Right renal cortex interstitium (tissue), 3 donors: ENCODE measurements at regions not wholly inside any gene's neighbourhood (a gene's known extent, or its start where the extent isn't known, plus 50 kb on each side); places are given as distances from the start of the nearest gene placed in this dataset.
"Not testable (repeated sequence)": the region's sequence is repeated elsewhere in the genome, so short reads cannot be mapped to it uniquely, and the experiment has no call there.

Source experiments
- DNase-seq, 3 donors: peaks; one replicate each; pipeline ENCODE4 v3.0.0-alpha.2; 2013; ENCODE audit warnings: low read depth in 3 of 3, low spot score in 2 of 3

DNA sequence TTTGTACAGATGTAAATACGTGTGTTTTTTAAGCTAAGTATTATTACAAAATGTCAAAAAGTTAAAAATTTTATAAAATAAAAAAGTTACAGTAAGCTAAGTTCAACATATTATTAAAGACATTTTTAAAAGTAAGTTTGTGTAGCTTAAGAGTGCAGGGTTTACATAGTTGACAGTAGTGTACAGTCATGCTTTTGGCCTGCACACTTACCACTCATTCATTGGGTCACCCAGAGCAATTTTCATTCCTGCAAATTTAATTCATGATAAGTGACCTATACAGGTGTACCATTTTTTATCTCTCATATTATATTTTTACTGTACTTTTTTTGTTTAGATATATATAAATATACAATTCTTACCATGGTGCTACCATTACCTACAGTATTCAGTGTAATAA, 769.9 kb upstream of the SLITRK6 start:
- DNase-seq = no peak

DNA sequence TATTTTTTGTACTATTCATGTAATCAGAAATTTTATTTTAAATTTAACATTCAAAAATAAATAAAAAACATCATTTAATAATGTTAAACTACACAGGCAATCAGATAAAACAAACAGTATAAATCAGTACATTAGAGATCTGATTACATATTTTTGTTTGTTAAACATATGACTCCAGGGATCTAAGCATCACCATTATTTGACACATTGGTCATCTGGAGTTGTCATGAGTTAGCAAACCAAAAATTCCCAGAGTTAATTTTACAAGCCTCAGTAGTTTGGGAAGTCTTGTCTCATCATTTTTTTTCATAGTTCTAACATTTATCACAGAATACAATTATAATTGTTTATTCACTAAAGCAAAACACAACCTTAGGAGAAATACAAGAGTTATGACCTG, 770.8 kb upstream of the SLITRK6 start:
- no peak for DNase-seq

DNA sequence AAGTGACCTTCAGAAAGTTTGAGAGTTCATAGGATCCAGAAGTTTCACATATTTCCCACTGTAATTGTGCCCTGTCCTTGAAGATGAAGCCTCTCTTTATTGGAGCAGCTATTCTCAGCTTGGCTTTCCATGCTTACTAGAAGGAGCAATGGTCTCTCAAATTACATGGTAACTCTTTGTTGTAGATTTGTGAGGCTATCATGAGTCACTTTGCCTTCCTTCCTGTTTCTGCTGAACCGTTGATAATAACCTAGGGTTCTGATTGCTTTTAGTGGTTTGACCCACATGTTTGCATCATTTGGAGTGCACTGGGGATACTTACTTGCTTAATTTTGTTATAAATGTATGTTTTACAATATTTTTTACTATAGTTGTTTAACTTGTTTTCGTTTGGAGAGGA, 772.9 kb upstream of the SLITRK6 start:
- no peak for DNase-seq

DNA sequence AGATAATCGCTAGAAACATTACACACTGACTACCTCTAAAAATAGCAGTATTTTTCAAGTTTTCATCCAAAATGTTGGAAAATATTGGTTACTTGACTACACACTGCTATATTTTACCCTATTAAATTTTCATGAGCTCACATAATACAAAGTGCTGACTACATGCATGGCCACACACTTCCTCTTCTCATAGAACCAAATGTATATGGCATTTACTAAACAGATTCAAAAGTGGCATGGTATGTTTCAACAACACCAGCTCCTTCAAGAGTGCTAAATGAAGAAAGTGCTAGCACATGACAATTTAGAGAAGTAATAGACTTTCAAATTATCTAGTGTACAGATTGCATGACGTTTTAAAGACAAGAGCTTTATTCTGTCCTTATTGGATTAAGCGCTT, 780.4 kb upstream of the SLITRK6 start:
- DNase-seq = no peak

DNA sequence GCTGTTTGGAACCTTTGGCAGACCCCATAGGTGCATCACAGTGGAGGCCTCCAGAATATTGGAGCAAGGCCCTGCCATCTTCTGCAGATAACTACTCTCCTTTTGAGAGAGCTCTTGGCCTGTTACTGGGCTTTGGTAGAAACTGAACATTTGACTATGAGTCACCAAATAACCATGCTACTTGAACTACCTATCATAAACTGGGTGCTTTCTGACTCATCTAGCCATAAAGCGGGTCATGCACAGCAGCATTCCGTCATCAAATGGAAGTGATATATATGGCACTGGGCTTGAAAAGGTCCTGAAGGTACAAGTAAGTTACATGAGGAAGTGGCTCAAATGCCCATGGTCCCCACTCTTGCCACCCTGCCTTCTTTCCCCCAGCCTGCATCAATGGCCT, 782.5 kb upstream of the SLITRK6 start:
- no peak for DNase-seq

DNA sequence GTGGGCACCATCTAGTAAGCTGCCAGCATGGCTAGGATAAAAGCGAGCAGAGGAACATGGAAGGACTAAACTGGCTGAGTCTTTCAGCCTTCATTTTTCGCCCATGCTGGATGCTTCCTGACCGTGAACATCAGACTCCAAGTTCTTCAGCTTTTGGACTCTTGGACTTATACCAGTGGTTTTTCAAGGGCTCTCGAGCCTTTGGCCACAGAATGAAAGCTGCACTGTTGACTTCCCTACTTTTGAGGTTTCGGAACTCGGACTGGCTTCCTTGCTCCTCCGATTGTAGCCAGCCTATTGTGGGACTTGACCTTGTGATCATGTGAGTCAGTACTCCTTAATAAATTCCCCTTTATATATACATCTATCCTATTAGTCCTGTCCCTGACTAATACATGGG, 785.1 kb upstream of the SLITRK6 start:
- DNase-seq = no peak

DNA sequence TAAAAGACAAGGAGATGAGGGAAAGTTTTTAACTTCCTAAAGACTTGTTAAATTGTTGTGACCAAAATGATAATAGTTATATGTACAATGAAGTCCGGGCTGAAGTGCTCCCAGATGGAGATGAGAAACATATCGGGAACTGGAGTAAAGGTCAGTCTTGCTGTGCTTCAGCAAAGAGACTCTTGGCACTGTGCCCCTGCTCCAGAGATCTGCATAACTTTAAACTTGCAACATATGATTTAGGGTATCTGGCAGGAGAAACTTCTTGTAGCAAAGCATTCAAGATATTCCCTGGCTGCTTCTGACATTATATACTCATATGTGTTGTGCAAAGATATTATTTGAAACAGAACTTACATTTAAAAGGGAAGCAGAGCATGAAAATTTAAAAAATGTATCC, 786.6 kb upstream of the SLITRK6 start:
- DNase-seq = peak; percentile 47 to 60 (median 53)

DNA sequence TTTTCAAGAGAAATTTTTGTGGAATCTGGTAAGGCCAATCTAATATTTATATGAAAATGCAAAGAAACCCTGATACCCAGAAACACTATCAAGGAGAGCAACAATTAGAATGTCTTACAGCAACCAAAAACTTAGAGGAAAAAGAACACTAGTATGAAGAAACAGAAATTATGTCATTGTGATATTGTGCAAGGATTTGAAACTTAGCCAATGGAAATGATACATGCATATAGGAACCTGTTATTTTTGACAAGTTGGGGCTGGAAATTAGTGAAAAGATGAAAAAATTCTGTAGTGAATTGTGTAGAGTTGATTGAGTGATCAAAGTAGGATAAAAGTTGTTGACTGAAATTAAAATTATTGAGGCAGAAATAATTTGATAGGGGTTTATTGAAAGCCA, 792.6 kb upstream of the SLITRK6 start:
- no peak for DNase-seq

DNA sequence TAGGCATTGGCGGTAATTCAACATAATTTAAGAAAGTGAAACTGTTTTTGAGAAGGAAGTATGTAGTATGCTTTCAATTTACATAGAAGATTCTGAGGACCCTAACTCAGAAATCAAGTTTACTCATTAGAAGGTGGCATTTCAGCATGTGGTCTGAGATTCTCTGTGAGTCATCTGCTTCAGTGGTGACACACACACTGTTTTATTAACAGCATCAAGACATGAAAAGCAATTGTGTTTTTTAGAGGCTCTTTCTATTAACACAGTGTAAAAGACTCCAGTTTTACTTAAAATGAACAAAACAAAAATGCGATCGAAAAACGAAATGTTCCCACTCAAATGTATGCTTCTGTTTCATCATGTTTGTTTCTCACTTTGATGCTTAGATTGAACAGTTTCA, 802.1 kb upstream of the SLITRK6 start:
- DNase-seq = no peak

DNA sequence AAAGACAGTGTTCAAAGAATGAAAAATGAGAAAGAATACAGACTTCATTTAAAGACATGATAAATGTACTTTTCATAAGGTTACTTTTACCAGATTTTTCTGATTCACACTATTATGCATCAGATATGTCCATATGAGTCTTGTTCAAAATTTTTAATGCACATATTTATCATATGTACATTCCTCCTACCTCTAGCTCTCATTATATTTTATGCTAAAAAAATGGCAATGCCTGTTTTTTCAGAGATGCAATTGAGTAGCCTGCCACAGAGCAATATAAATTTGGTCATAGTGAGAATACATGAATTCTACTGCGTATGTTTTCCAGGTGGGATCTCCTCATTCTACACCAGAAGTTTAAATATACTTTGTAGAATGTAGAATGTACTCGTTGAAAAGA, 807.0 kb upstream of the SLITRK6 start:
- no peak for DNase-seq

DNA sequence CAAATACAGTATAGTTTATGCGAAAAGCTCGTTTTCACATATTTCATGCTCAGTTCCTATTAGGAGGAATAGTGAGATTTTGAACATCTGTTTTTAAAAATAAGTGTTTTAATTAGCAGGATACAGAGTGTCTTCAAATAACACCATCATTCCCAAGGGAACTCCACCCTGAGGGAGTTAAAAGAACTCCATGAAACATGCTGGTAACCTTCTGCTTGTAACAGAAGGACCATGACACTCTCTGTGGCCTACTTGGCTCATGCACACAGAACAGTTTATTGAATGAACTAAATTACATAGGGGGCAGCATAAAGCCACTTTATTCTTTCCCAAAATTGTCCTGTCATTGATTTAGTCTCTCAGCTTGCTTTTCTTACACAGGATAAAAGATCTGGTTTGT, 809.5 kb upstream of the SLITRK6 start:
- no peak for DNase-seq

DNA sequence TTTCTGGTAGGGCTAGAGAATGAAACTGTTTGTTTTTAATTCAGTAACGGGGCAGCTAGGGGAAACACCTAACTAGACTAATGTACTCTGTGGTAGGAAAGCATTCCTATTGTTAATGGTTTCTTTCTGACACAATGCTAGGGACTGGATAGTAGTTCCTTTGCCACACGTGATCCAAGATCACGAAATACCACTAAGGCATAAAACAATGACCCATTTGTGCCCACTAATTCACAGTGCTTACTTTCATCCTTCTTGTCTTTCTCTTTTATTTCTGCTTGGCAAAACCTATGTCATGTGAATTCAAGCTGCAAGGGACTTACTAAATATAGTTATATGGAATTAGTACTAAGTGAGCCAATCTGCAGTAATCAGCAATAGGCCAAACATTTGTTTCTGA, 834.1 kb upstream of the SLITRK6 start:
- DNase-seq = no peak

DNA sequence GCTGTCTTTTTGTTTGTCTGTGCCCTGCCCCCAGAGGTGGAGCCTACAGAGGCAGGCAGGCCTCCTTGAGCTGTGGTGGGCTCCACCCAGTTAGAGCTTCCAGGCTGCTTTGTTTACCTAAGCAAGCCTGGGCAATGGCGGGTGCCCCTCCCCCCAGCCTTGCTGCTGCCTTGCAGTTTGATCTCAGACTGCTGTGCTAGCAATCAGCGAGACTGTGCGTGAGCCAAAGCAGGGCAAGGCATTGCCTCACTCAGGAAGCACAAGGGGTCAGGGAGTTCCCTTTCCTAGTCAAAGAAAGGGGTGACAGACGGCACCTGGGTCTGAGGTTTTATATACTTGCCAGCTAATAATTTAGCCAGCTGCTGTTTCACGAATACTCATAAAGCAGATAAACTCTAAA, 852.0 kb upstream of the SLITRK6 start:
- not testable (repeated sequence) for DNase-seq

DNA sequence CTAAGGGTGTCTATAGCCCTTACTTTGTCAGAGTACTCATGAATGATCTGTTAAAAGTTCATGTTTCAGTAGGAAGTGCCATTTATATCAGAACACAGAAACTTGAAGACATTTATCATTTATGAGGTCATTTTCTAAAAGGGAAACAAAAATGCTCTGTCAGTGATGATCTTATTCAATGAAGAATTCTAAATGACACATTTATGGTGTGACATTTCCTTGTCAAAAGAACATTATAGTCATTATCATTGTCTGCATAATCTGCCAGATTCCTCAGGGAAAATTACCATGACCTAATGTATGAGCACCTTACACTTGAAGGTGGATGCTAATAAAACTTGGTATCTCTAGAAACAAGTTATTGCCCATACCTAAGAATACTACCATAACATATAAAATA, 853.8 kb upstream of the SLITRK6 start:
- no peak for DNase-seq

DNA sequence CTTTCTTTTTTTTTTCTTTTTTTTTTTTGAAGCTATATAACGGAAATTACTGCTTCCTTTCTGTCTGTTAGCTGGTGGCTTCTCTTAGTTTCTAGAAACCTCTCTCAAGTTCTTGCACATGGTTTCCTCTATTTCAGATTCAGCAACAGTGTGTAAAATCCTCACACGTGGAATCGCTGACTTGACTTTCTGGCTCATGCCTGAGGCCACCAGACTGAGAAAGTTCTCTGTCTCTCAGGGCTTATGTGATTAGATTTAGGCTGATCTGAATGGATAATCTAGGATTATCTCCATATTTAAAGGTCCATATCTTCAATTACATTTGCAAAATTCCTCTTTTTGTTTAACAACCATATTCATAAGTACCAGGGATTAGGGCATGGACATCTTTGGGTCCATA, 856.3 kb upstream of the SLITRK6 start:
- DNase-seq = no peak

DNA sequence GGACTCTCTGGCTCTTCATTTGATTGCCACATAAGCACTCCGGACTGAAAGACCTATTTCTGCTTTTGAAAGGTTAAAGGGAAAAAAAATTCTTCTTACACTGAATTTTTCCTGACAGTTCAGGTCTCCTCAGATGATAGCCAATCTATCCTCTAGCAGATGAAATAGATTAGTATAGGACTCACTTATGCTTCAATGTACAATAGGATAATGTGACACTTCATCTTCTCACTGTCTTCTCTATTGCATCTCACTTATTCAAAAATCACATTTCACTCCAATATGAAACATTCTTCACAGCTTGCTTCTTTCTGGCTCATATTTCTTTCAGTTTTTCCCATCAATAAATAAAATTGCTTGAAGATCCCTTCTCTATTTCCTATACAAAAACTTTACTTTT, 860.9 kb upstream of the SLITRK6 start:
- no peak for DNase-seq

DNA sequence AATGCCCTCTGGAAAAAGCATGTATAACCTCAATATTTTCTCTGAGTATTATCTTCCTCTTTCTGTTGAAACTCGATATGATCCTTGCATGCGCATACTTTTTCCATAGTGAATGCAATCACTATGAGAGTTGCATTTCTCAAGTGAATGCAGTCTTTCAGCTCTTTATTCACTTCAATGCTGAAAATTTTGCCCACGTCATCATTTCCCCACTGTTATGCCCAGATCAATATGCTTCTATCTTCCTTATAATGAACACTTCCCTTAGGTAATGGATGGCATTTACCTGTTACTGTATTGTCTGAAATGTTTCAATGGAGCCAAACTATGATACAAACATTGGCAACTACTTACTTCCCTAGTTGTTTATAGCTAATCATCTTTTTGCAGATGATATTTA, 866.6 kb upstream of the SLITRK6 start:
- DNase-seq = no peak

DNA sequence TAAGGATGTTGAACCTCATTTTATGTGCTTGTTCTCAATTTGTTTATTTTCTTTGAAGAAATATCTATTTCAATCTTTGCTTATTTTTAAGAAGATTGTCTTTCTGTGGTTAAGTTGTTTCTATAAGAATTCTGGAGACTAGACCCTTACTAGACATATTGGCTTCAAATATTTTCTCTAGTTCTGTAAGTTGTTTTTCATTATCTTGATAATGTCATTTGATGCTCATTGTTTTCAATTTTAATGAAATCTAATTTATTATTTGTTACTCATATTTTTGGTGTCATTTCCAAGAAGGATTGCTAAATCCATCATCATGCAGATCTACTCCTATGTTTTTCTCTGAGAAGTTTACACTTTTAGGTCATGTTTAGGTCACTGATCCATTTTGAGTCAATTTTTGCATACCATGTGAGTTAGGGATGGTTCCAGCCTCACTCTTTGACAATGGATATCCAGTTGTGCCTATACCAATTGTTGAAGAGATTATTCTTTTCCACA, 874.8 kb upstream of the SLITRK6 start:
- DNase-seq = no peak

DNA sequence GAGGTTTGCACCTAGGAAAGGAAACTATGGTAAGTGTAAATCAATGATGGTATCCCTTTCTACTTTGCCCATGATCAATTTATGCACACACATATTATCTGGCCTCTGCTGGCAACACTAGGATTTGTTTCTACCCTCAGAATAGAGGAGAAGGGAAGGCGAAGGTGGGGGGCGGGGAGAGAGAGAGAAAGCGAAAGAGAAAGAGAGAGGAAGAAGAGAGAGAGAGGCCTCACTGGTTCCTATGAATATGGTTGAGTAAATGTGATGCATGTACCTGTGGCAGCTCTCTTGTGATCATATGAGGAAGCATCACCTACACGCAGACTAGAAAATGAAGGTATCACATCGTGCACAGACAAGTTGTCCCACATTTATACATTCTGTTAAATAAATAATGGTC, 882.0 kb upstream of the SLITRK6 start:
- no peak for DNase-seq

DNA sequence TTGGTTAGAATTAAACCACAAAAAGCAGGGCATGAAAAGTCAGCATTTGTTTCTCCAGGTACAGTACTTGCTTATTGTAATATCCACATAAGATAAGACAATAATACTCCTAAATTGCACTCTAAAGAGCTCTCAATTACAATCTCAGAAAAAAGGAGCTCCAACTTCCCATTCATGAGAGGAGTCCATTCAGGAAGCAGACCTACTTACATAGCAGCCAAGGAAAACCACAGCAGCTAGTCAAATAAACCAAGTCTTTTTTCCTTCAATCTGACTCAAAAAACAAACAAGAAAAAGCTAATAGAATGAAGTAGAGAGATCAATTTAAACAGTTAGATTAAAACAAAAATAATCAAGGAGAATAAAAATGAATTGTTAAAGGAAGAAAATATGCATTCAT, 885.2 kb upstream of the SLITRK6 start:
- DNase-seq = no peak

DNA sequence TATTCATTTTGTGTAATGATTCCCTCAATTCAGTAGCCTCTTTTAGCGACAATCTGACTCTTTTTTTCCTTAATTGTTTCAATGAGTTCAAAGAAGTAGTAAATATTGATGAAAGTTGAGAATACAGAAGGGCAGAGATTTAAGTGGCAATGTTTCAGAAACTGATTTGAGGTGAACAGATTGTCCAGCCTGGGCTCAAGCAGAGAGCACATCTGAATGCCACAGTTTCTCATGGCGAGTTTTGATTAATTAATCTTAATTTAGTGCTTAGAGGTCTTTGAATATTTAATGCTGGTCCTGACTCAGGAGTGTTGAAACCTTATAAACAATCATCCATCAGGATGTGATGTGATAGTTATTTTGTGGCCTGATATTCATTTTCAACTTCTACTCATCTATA, 890.7 kb upstream of the SLITRK6 start:
- DNase-seq = no peak

DNA sequence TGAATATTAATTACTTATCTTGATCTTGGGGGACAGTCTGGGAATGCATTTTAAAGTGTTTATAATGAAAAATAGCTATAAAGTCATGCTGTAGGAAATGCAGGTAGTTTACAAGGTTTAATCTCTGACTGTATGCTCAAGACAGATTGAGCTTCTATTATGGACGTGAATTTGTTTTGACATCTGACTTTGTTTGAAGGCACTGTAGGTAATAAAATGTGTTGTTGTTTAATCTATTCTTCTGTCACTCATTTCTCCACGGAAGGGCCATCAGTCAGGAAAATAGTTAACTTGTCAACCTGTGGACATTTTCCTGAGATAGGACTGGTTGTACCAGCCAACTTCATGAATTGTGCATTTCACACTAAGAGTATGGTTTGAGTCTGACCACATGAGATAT, 893.1 kb upstream of the SLITRK6 start:
- DNase-seq = no peak

DNA sequence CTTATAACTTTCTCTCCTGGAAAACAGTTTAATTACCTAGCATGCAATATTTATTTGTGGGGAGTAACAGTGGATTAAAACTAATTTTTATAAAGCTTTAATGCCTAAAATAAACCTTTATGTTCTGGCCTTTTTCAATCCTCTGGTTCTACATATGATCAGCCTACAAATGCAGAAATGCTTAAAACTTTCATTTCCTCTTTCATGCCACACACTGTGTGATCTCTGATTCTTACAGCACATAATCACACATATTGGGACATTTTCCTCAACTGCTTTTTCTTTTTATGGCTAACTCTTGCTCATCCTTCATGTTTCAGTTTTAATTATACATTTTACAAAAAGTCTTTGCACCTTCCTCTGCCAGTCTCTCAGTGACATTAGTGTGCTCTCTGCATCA, 910.8 kb upstream of the SLITRK6 start:
- DNase-seq = no peak

DNA sequence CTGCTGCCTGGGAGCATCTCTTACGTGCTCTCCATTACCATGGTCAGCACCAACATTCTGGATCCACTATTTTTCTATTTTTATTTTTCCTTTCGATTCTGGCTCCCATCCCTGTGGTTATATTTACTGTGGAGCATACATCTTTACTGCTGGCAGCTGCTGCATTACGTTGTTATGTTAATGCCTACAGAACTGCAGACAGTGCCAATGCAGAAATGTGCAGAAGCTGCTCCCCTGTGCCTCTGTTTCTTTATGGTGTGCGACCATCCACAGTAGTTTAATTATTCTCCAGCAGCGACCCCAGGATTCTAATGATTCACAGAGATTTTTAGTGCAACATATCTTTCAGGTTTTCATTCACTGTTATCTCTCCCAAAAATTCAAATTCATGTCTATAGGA, 911.7 kb upstream of the SLITRK6 start:
- DNase-seq = no peak
